ELF-1 (cell line): ENCODE measurements at regions not wholly inside any gene's neighbourhood (a gene's known extent, or its start where the extent isn't known, plus 50 kb on each side); places are given as distances from the start of the nearest gene placed in this dataset.
A peak's percentile ranks its signal among the peaks of the same experiment; 100 is the strongest.
"Not testable (repeated sequence)": the region's sequence is repeated elsewhere in the genome, so short reads cannot be mapped to it uniquely, and the experiment has no call there.

Experiments used
- DNase-seq: peaks from one replicate; pipeline ENCODE4 v3.0.0-alpha.2; 2016; ENCODE audit warnings: low read depth, low spot score

- DNase-seq, result no peak
Observed at GRCh38 chr3:20563251-20563650, 377.2 kb upstream of the SGO1 start.

DNA sequence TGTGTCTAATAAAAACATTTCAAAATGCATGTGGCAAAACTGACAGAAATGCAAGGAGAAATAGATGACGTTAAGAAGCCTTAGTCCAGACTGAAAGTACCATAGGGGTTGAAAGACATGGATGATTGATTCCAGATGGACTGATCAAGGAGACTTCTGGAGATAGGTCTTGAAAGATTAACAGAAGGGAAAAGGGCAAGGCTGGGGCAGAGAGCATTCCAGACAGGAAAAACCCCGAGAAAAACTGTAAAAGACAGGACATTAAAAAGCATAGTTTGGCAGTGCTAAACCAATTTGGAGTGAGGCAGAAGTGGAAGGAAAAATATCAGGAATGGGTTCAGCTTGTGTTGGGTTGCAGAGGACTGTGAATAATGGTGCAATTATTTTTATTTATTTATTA lies 375.2 kb upstream of the SGO1 start:
- DNase-seq, result no peak

DNA sequence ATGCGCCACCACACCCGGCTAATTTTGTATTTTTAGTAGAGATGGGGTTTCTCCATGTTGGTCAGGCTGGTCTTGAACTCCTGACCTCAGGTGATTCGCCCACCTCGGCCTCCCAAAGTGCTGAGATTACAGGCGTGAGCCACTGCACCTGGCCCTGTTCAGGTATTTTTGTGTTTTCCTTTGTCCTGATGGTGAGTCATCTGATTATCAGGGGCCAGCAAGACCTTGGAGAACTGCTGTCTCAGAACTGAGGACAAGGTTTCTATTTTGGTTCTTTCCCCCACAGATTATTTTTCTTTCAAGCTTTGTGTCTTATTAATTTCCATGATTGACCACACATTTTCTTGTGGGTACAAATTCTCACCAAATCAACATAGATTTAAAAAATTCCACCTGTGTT lies 374.4 kb upstream of the SGO1 start:
- not testable (repeated sequence) for DNase-seq

DNA sequence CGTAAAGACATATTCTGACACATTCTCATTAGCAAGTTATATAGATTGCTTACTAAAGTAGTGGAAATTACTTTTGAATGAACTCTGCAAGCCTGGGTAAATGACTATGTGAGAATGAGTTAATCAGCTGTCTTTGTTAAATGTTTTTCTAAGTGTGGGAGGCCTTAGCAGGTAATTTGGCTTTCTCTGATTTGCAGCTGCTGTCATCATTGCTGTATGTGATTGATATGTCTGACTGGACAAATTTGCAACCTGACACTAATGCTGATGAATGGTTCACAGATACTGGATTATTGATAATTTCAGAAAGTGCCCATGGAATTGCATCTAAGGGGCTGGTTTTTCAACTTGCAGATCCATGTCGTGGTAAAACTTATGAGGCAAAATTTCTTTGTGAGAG lies 372.2 kb upstream of the SGO1 start:
- no peak for DNase-seq

DNA sequence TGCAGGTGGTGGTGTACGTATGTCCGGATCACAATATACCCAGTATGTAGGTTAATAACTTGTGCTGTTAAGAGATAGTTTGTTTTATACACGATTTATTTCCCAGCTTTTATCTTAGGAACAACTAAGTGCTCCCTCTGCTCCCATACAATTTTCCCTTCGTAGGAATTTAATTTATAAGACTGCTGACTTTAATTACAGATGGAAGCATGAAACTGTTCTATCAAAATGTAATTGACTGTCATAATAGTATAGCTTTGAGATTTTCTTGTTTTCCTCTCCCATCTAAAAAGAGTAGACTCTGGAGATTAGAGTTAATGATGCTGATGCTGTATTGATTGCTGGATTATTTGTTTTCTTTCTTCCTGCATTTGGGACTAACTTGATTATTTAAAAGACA lies 370.7 kb upstream of the SGO1 start:
- DNase-seq, result no peak

DNA sequence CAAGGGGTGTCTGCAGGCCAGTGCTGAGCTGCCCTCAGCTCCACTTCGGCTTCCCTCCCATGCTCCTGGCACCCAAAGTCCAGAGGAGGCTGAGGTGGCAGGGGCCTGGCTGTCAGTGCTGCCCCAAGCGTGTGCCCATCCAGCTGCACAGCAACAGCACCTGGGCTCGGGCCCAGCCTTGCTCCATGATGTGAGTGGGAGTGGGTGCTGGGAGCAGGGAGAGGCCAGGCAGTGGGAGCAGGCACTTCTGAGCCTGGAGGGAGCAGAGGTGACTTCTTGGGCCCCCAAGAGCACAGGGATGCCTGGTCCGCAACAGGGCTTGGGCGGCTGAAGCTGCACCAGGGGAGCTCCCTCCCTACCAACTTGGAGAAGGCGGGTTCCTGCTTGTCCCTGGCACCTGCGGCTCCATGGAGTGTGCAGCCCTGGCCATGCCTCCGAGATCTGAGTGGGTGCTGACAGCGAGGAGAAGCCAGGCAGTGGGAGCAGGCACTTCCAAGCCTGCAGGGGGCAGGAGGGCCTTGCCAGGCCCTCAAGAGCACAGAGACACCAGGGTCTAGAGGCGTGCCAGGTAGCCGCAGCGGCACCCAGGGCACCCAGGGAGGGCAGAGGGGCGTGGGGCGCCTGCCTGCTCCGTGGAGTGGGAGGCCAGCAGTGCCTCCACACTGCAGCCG lies 366.7 kb upstream of the SGO1 start:
- no peak for DNase-seq

GRCh38 chr3:20547361-20548269 lies 361.6 kb upstream of the SGO1 start:
- DNase-seq, result not testable (repeated sequence)

DNA sequence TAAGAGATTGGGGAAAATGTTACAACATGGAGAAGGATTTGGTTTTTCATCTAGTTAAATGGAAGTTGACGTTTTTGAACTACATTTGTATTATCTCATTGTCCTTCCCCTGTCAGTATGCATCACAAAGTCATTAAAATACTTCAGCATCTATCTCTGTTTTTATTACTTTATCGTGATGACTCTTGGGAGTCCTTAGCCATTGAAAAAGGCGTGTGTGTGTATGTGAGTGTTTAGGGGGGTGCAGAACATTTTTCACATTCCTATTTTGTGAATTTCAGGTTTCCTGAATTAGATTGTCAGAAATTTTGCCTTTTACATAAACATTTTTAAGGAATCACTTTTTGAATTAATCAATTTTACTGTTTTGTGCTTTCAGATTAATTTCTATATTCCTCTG lies 360.6 kb upstream of the SGO1 start:
- DNase-seq, result no peak

DNA sequence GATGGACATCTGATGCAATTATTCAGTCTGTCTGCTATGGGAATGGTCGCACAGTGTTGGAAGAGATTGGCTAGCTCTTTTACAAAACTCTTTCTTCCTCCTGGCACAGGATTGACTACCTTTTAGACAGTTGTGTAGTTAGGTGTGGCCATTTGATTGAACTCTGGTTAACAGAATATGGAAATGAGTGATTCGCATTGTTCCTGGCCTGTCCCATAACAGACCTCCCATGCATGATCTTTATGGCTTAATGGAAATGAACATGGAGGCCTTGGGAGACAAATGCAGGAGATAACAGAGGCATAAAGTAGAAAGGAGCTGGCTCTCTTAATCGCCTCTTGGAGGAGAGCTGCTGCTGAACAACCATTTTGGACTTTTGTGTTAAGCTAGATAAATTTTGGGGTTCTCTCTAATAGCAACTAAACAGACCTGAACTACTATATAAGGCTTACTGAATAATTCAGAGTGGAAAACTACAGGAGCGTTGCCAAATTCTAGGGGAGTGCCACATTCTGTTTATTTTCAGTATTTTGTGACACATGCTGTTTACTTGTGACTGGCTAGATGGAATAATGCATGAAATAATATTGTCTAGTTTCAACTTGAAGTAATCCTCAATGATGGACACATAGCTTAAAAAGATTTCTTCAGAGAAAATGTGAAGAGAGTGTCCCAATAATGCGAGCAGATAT lies 357.7 kb upstream of the SGO1 start:
- DNase-seq, result no peak

DNA sequence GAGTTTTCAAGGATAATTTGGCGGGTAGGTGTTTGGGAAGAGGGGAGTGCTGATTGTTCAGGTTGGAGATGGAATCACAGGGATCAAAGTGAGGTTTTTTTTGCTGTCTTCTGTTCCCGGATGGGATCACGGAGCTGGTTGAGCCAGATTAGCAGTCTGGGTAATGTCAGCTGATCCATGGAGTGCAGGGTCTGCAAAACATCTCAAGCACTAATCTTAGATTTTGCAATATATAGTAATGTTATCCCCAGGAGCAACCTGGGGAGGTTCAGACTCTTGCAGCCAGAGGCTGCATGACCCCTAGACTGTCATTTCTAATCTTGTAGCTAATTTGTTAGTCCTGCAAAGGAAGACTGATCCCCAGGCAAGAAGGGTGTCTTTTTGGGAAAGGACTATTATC lies 354.1 kb upstream of the SGO1 start:
- DNase-seq, result peak; percentile 5

- DNase-seq, result no peak
Observed at GRCh38 chr3:20539666-20540065, 353.7 kb upstream of the SGO1 start.

DNA sequence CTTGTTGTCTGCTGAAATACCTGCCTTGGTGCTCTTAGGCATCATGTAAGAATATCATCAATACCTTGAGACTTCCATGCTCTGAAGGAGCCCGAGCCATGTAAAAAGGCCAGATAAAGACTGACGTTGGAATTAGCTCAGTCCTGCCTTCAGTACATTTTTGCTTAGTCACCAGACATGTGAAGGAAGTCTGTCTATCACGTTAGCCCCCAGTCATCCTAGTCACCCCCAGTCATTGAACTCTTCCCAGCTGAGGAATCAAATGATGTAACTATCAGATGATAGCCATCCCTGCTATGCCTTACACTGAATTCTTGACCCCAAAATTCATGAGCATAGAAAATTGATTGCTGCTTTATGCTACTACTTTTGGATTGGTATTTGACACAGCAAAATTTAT lies 351.2 kb upstream of the SGO1 start:
- DNase-seq, result no peak

- DNase-seq, result no peak
Observed at GRCh38 chr3:20529911-20530310, 343.9 kb upstream of the SGO1 start.

- DNase-seq, result no peak
Observed at GRCh38 chr3:20528180-20528770, 342.3 kb upstream of the SGO1 start.

GRCh38 chr3:20527368-20527767 lies 341.4 kb upstream of the SGO1 start:
- no peak for DNase-seq

GRCh38 chr3:20524328-20524727 lies 338.3 kb upstream of the SGO1 start:
- no peak for DNase-seq

DNA sequence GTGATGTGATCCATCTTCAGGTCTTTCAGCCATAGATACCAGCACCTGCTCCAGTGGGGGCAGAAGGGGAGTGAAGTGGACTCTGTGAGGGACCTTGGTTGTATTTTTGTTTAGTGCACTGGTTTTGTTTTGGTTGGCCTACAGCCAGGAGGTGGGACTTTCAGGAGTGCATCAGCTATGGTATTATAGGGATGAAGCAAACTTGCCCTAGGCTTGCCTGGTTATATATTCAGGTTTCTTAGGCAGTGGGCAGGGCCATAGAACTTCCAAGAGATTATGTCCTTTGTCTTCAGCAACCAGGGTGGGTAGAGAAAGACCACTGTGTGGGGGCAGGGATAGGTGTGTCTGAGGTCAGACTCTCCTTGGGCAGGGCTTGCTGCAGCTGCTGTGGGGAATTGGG lies 337.3 kb upstream of the SGO1 start:
- no peak for DNase-seq

GRCh38 chr3:20517316-20517715 lies 331.3 kb upstream of the SGO1 start:
- not testable (repeated sequence) for DNase-seq

GRCh38 chr3:20516311-20516710 lies 330.3 kb upstream of the SGO1 start:
- DNase-seq, result no peak

DNA sequence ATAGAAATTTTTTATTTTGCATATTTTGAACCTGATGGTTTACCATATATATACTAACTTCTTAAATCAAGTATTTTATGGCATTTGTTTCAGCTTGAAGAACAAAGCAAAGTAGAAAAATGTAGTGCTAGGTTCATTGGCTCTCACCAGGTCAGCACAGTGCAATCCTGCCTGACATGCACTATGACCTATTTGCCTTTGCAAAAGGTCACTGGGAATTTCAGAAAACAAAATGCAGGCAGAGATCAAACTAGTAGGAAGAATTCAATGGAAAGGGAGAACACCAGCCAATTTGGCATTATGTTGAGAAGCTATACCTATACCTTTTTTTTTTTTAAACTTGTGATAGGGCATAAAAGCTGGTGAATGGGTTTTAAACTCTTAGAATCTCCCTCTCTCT lies 329.8 kb upstream of the SGO1 start:
- no peak for DNase-seq

GRCh38 chr3:20511863-20512505 lies 326.0 kb upstream of the SGO1 start:
- DNase-seq, result peak; percentile 88

- no peak for DNase-seq
Observed at GRCh38 chr3:20510396-20510795, 324.4 kb upstream of the SGO1 start.
